Right lobe of liver (tissue), 4 donors: ENCODE measurements at regions not wholly inside any gene's neighbourhood (a gene's known extent, or its start where the extent isn't known, plus 50 kb on each side); places are given as distances from the start of the nearest gene placed in this dataset.

ENCODE experiments used
- POLR2A ChIP-seq: fragments of 450-650 bp; IDR thresholded peaks from one replicate; pipeline ENCODE4 v1.6.1; 2017; ENCODE audit warnings: antibody characterized with exemption, mild to moderate bottlenecking
- TF ChIP-seq, protein P1 (sequence below), 4 donors: fragments of 200-600 bp in 3 of 4; fragments of 450-650 bp in 1 of 4; IDR thresholded peaks; one replicate each; pipeline versions ENCODE4 v1.5.1 to v1.8.0; 2016 to 2022; ENCODE audit warnings: antibody characterized with exemption in 4 of 4, mild to moderate bottlenecking in 2 of 4
- donor health status: DM: no; HTN: no; CAD: no.
- donor health status: DM: no; HTN: no; CAD: no.
- donor health status: DM: no; HTN: yes; CAD: no.

DNA sequence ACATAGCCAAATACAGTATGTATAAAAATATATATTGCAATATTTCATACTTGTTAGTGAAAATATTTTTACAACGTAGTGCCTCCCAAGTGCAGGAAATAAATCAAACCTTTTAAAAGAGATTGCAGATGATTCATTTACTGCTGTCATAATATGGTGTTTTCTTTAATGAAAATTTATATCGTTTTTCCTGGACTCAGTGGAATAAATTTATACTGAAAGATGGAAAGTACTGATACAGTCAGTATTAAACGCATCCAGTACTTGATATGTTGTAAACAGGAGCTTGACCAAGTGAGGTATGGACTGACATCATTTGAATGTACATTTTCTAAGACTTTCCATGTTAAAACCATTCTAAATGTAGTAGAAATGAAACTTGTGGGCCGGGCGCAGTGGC lies 143.4 kb upstream of the ZNF608 start:
- TF ChIP-seq POLR2A, result no peak
- TF ChIP-seq, protein P1, sequence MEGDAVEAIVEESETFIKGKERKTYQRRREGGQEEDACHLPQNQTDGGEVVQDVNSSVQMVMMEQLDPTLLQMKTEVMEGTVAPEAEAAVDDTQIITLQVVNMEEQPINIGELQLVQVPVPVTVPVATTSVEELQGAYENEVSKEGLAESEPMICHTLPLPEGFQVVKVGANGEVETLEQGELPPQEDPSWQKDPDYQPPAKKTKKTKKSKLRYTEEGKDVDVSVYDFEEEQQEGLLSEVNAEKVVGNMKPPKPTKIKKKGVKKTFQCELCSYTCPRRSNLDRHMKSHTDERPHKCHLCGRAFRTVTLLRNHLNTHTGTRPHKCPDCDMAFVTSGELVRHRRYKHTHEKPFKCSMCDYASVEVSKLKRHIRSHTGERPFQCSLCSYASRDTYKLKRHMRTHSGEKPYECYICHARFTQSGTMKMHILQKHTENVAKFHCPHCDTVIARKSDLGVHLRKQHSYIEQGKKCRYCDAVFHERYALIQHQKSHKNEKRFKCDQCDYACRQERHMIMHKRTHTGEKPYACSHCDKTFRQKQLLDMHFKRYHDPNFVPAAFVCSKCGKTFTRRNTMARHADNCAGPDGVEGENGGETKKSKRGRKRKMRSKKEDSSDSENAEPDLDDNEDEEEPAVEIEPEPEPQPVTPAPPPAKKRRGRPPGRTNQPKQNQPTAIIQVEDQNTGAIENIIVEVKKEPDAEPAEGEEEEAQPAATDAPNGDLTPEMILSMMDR (IDR thresholded peaks at IDR 0.05), result no peak
